ENCODE measurements at regions not wholly inside any gene's neighbourhood (a gene's known extent, or its start where the extent isn't known, plus 50 kb on each side); places are given as distances from the start of the nearest gene placed in this dataset.
"Not testable (repeated sequence)": the region's sequence is repeated elsewhere in the genome, so short reads cannot be mapped to it uniquely, and the experiment has no call there.

- no peak for DNase-seq
Measured at GRCh38 chr5:12691330-12691729, 787.1 kb upstream of the CTNND2 start.

DNA sequence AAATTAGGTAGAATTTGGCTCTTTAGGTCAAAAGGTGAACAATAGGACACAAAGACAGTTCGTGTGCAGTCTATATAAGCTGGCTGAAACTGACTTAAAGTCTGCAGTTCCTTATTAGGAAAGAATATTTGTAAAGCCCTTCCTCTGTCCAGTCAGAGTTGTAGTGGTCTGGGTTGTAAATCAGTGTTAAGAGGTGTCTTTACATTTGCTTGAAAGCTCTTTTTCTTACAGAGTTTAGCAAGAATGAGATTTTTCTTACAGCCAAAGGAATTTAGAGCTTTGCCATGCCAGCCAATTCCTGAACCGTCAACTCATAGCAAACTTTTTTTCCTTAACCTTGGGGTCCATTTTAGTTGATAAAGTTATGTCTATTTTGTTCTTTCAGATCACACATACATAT, 786.1 kb upstream of the CTNND2 start:
- DNase-seq: no peak

DNA sequence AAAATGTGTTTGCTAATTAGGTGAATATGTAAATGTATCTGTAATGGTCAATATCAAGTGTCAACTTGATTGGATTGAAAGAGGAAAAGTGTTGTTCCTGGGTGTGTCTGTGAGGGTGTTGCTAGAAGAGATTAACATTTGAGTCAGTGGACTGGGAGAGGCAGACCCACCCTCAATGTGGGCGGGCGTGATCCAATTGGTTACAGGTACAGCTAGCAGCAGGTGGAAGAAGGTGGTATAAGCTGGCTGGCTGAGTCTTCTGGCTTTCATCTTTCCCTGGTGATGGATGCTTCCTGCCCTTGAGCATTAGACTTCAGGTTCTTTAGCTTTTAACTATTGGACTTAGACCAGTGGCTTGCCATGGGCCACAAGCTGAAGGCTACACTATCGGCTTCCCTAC, 779.0 kb upstream of the CTNND2 start:
- DNase-seq: no peak

GRCh38 chr5:12679731-12680130, 775.5 kb upstream of the CTNND2 start:
- no peak for DNase-seq

DNA sequence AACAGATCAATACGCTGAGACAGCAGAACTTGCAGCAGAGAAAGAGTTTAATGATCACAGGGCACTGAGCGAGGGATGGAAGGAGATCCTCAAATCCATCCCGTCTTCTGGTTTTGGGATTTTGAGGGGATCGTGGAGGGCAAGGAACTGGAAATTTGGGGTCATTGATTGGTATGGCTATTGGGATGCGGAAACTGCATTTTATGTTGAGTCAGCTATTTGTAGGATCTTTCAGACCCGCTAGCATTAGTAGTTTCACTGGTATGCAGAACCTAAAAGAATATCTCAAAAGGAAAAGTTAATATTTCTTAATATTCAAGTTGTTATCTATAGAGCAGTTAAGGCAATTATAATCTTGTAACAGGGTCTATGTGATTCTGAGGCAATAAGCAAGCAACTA, 771.7 kb upstream of the CTNND2 start:
- DNase-seq: no peak

GRCh38 chr5:12672141-12672540, 767.9 kb upstream of the CTNND2 start:
- DNase-seq: no peak

GRCh38 chr5:12669326-12669725, 765.1 kb upstream of the CTNND2 start:
- no peak for DNase-seq

GRCh38 chr5:12668564-12668963, 764.3 kb upstream of the CTNND2 start:
- no peak for DNase-seq

- DNase-seq: not testable (repeated sequence)
Measured at GRCh38 chr5:12667818-12668217, 763.6 kb upstream of the CTNND2 start.

DNA sequence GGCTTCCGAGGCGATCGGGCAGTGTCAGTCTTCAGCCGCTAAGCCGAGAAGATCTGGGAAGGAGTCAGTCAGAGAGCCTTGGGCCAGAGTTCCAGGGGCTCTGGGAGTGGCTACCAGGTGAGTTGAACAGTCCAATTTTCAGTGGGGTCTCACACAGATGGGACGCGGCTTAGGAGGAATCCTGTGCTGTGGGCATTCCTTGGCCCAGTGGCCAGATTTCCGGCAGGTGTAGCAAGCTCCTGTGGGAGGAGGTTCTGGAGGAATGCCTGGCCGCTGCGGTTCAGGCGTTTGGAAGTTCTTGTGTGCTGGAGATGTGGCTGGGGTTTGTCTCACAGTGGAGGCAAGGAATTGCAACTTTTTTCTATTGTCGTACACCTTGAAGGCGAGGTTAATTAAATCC, 761.5 kb upstream of the CTNND2 start:
- DNase-seq: not testable (repeated sequence)

- no peak for DNase-seq
Measured at GRCh38 chr5:12662545-12663314, 758.5 kb upstream of the CTNND2 start.

GRCh38 chr5:12661617-12662370, 757.5 kb upstream of the CTNND2 start:
- DNase-seq: no peak

DNA sequence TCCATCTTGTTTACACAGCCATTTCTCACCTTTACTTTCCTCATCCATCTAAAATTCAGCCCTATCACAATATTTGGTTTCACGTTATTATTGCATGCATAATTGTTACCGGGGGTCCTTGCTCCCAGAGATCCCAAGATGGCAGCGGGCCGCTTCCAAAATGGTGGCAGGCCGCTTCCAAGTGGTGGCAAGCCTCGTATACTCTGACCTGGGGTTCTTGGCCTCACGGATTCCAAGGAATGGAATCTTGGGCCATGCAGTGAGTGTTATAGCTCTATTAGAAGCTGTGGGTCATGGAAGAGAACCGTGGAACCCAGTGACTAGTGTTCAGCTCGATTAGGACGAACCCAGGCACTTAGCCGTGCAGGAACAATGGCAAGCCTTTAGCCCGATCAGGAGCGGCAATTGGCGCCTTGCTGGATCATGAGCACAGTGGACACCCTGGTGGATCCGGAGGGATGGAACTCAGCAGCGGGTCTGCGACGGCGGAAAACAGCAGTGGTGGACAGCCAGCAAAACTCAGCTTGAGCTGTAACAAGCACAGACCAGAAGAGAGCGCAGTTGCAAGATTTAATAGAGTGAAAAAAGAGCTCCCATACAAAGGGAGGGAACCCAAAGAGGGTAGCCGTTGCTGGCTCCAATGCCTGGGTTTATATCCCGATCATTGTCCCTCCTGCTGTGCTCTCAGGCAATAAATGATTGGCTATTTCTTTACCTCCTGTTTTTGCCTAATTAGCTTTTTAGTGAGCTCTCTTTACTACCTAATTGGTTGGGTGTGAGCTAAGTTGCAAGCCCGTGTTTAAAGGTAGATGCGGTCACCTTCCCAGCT, 756.2 kb upstream of the CTNND2 start:
- DNase-seq: not testable (repeated sequence)

DNA sequence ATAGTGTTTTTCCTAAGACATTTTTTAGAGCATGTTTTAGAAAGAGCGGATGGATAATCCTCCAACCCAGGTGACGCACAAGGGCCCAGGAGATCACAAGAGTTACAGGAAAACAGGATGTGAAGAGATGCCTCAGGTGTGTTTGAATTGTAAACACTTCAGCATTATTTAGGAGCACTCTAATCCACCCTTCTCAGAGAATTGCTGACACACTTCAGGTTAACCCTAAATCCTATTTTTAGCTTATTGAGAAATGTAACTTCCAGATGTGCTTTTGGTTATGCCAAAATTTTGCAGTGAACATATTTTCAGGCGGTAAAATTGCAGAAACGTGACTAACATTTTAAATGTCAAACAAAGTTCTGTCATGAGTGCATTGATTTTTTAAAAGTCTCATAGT, 755.4 kb upstream of the CTNND2 start:
- DNase-seq: no peak

- DNase-seq: no peak
Measured at GRCh38 chr5:12658871-12659446, 754.7 kb upstream of the CTNND2 start.

DNA sequence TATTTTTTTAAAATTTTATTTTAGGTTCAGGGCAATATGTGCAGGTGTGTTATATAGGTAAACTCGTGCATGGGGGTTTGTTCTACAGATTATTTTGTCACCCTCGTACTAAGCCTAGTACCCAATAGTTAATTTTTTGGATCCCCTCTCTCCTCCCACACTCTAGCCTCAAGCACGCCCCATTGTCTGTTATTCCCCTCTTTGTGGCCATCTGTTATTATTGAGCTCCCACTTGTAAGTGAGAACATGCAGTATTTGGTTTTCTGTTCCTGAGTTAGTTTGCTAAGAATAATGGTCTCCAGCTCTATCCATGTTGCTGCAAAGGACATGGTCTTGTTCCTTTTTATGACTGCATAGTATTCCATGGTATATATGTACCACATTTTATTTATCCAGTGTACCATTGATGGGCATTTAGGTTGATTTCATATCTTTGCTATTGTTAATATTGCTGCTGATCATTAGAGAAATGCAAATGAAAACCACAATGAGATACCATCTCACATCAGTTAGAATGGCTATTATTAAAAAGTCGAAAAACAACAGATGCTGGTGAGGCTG, 753.7 kb upstream of the CTNND2 start:
- DNase-seq: not testable (repeated sequence)

- DNase-seq: no peak
Measured at GRCh38 chr5:12655675-12656074, 751.4 kb upstream of the CTNND2 start.

- DNase-seq: no peak
Measured at GRCh38 chr5:12652201-12652600, 748.0 kb upstream of the CTNND2 start.

GRCh38 chr5:12648558-12648957, 744.3 kb upstream of the CTNND2 start:
- no peak for DNase-seq

GRCh38 chr5:12647613-12648012, 743.4 kb upstream of the CTNND2 start:
- no peak for DNase-seq

DNA sequence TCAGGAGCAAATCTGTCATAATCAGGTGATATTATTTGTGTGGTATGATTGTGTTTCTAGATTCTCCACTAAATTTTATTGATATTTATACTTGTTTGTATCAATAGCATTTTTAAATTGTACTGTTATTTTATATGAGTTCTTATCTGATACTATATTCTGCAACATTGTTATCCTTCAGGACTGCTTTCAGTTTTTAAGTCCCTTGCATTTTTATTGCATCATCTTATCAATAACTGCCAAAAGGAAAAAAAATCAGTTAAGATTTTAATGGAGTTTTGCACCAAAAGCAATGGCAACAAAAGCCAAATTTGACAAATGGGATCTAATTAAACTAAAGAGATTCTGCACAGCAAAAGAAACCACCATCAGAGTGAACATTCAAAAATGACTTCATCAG, 741.3 kb upstream of the CTNND2 start:
- no peak for DNase-seq

- DNase-seq: no peak
Measured at GRCh38 chr5:12636209-12636608, 732.0 kb upstream of the CTNND2 start.

DNA sequence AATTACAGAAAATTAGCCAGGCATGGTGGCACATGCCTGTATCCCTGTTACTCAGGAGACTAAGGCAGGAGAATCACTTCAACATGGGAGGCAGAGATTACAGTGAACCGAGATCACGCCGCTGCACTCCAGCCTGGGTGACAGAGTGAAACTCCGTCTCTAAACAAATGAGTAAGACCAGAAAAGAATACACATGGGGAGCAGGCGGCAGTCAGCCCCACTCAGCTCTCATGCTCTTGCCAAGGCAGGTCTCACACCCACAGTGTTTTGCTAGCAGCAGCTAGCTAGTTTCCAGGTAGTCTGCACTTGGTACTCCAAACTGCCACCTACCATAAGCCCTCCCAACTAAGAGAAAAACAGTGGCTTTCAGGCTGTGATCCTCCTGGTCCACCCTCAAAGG, 722.3 kb upstream of the CTNND2 start:
- DNase-seq: no peak

All from NCI-H69 (cell line).